GM12891 (cell line): ENCODE measurements at regions not wholly inside any gene's neighbourhood (a gene's known extent, or its start where the extent isn't known, plus 50 kb on each side); places are given as distances from the start of the nearest gene placed in this dataset.

Experiments
- PAX5 ChIP-seq: IDR thresholded peaks from 2 replicates; pipeline ENCODE4 v1.6.1; 2011; ENCODE audit warnings: low read length, moderate library complexity, mild to moderate bottlenecking; ENCODE audit not compliant: insufficient read depth, severe bottlenecking
- POLR2A ChIP-seq: IDR thresholded peaks from 2 replicates; pipeline ENCODE4 v1.6.1; 2011; ENCODE audit warnings: low read depth, low read length, control low read depth
- POLR2AphosphoS5 ChIP-seq: IDR thresholded peaks from 2 replicates; pipeline ENCODE4 v1.6.1; 2011; ENCODE audit warnings: low read depth, low read length, control low read depth
- POU2F2 ChIP-seq: IDR thresholded peaks from 2 replicates; pipeline ENCODE4 v1.6.1; 2011; ENCODE audit warnings: low read depth, mild to moderate bottlenecking, control low read depth, low read length, moderate library complexity
- SPI1 ChIP-seq: IDR thresholded peaks from 2 replicates; pipeline ENCODE4 v1.6.1; 2011; ENCODE audit warnings: low read depth, low read length, control low read depth
- TAF1 ChIP-seq: IDR thresholded peaks from 2 replicates; pipeline ENCODE4 v1.6.1; 2011; ENCODE audit warnings: low read depth, low read length, control low read depth

DNA sequence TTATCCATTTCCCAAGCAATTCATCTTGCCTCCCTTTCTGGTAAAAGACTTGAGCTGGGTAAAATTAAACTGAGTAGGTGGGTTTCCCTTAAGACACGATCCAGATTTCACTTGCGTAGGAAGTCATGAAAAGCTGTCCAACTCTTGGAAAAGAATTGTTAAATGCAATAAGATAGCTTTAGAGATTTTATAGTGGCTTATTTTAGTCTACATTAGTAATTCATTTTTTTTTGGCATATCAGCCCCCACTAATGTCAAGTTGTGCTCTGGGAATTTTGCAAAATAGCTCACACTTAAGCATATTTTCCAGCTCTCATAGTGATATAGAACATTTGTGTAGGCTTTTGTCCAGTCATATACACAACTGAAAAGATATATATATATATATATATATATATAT is 344.7 kb upstream of the FIGN start:
- TF ChIP-seq POLR2A (no peak), TAF1 (no peak), POLR2AphosphoS5 (no peak), SPI1 (no peak), POU2F2 (no peak), PAX5 (no peak)
